ENCODE measurements at regions not wholly inside any gene's neighbourhood (a gene's known extent, or its start where the extent isn't known, plus 50 kb on each side); places are given as distances from the start of the nearest gene placed in this dataset.

GRCh38 chr16:85554889-85555718 lies 58.0 kb upstream of the GSE1 start:
- in situ Hi-C loops (cut with HindIII; ENCODE audit: low sequenced_read_pairs), result no loop called here
- H3K4me3 ChIP-seq (ENCODE audit: low read depth, low read length), result peak overlapping the region; percentile 73
- TF ChIP-seq CTCF (IDR thresholded peaks at IDR 0.05; ENCODE audit: low read depth, low read length), result no peak
- peak; percentile 59 for DNase-seq (ENCODE audit: low read depth, low spot score)

GRCh38 chr16:85555719-85556455 lies 57.2 kb upstream of the GSE1 start:
- no peak for TF ChIP-seq CTCF (IDR thresholded peaks at IDR 0.05; ENCODE audit: low read depth, low read length)
- in situ Hi-C loops (cut with HindIII; ENCODE audit: low sequenced_read_pairs), result no loop called here
- no peak for DNase-seq (ENCODE audit: low read depth, low spot score)
- peak overlapping the region; percentile 73 for H3K4me3 ChIP-seq (ENCODE audit: low read depth, low read length)

GRCh38 chr16:85556456-85557082 lies 56.6 kb upstream of the GSE1 start:
- TF ChIP-seq CTCF (IDR thresholded peaks at IDR 0.05; ENCODE audit: low read depth, low read length), result no peak
- peak overlapping the region; percentile 73 for H3K4me3 ChIP-seq (ENCODE audit: low read depth, low read length)
- in situ Hi-C loops (cut with HindIII; ENCODE audit: low sequenced_read_pairs), result no loop called here
- peak; percentile 24 for DNase-seq (ENCODE audit: low read depth, low spot score)

- in situ Hi-C loops (cut with HindIII; ENCODE audit: low sequenced_read_pairs), result no loop called here
- peak overlapping the region; percentile 73 for H3K4me3 ChIP-seq (ENCODE audit: low read depth, low read length)
- no peak for TF ChIP-seq CTCF (IDR thresholded peaks at IDR 0.05; ENCODE audit: low read depth, low read length)
- no peak for DNase-seq (ENCODE audit: low read depth, low spot score)
Measured at GRCh38 chr16:85557083-85557970, 55.8 kb upstream of the GSE1 start.

GRCh38 chr16:85557971-85558657 lies 55.0 kb upstream of the GSE1 start:
- DNase-seq (ENCODE audit: low read depth, low spot score), result no peak
- no peak for TF ChIP-seq CTCF (IDR thresholded peaks at IDR 0.05; ENCODE audit: low read depth, low read length)
- H3K4me3 ChIP-seq (ENCODE audit: low read depth, low read length), result peak overlapping the region; percentile 73
- in situ Hi-C loops (cut with HindIII; ENCODE audit: low sequenced_read_pairs), result no loop called here

All from astrocyte of the spinal cord (primary cell).